HCT116 (cell line): ENCODE measurements at regions not wholly inside any gene's neighbourhood (a gene's known extent, or its start where the extent isn't known, plus 50 kb on each side); places are given as distances from the start of the nearest gene placed in this dataset.

Source experiments
- EZH2 ChIP-seq: fragments of 200-600 bp; sonication (generic); IDR thresholded peaks from 2 replicates; pipeline ENCODE4 v1.6.1; 2017; ENCODE audit warnings: antibody characterized with exemption, mixed run types
- EZH2phosphoT487 ChIP-seq: fragments of 200-600 bp; IDR thresholded peaks from 2 replicates; pipeline ENCODE4 v1.6.1; 2018; ENCODE audit warnings: antibody characterized with exemption, borderline replicate concordance
- FOSL1 ChIP-seq: IDR thresholded peaks from 2 replicates; pipeline ENCODE4 v1.6.1; 2012; ENCODE audit warnings: low read depth
- JUND ChIP-seq: IDR thresholded peaks from 2 replicates; pipeline ENCODE4 v1.6.1; 2012
- MAX ChIP-seq: IDR thresholded peaks from 2 replicates; pipeline ENCODE4 v1.6.1; 2012
- POLR2A ChIP-seq: IDR thresholded peaks from 2 replicates; pipeline ENCODE4 v1.7.0; 2011; ENCODE audit warnings: borderline replicate concordance; ENCODE audit not compliant: insufficient read depth, insufficient read length; ENCODE audit errors: extremely low read depth
- POLR2AphosphoS5 ChIP-seq: IDR thresholded peaks from 2 replicates; pipeline ENCODE4 v1.6.1; 2011; ENCODE audit warnings: mild to moderate bottlenecking, low read depth, low read length, moderate library complexity
- YY1 ChIP-seq: IDR thresholded peaks from 2 replicates; pipeline ENCODE4 v1.6.1; 2011; ENCODE audit warnings: low read length, low read depth, moderate library complexity, mild to moderate bottlenecking; ENCODE audit not compliant: insufficient replicate concordance; ENCODE audit errors: extremely low read depth
- ZNF274 ChIP-seq: fragments of 200-500 bp; sonication (Bioruptor generic); IDR thresholded peaks from 2 replicates; pipeline ENCODE4 v1.6.1; 2014; ENCODE audit warnings: mild to moderate bottlenecking, low read depth, low read length, inconsistent platforms
- TF ChIP-seq, protein P1 (sequence below), 3 experiments: fragments of 200-600 bp in 1 of 3; sonication (generic) in 1 of 3; IDR thresholded peaks in 2 of 3; conservative IDR thresholded peaks in 1 of 3; 2 replicates each; pipeline ENCODE4 v1.5.1; 2012 to 2017; ENCODE audit warnings: low read depth in 2 of 3, low read length in 2 of 3, antibody characterized with exemption in 1 of 3, borderline replicate concordance in 1 of 3, control low read depth in 1 of 3, mild to moderate bottlenecking in 1 of 3, mixed read lengths in 1 of 3, mixed run types in 1 of 3, moderate library complexity in 1 of 3; ENCODE audit not compliant: insufficient read depth in 1 of 3
- TF ChIP-seq, protein P2 (sequence below): IDR thresholded peaks from 2 replicates; pipeline ENCODE4 v1.6.1; 2011; ENCODE audit warnings: mild to moderate bottlenecking, low read length, moderate library complexity; ENCODE audit not compliant: insufficient replicate concordance; ENCODE audit errors: extremely low read depth

- TF ChIP-seq FOSL1 = no peak
- no peak for TF ChIP-seq EZH2
- TF ChIP-seq, protein P1, sequence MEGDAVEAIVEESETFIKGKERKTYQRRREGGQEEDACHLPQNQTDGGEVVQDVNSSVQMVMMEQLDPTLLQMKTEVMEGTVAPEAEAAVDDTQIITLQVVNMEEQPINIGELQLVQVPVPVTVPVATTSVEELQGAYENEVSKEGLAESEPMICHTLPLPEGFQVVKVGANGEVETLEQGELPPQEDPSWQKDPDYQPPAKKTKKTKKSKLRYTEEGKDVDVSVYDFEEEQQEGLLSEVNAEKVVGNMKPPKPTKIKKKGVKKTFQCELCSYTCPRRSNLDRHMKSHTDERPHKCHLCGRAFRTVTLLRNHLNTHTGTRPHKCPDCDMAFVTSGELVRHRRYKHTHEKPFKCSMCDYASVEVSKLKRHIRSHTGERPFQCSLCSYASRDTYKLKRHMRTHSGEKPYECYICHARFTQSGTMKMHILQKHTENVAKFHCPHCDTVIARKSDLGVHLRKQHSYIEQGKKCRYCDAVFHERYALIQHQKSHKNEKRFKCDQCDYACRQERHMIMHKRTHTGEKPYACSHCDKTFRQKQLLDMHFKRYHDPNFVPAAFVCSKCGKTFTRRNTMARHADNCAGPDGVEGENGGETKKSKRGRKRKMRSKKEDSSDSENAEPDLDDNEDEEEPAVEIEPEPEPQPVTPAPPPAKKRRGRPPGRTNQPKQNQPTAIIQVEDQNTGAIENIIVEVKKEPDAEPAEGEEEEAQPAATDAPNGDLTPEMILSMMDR (IDR thresholded peaks at IDR 0.05 in 2 of 3, conservative IDR thresholded peaks at IDR 0.05 in 1 of 3; ENCODE audit: borderline replicate concordance in 1 of 3, insufficient read depth in 1 of 3, low read depth in 2 of 3, low read length in 2 of 3) = no peak
- TF ChIP-seq POLR2AphosphoS5 = no peak
- TF ChIP-seq ZNF274 = no peak
- TF ChIP-seq POLR2A = no peak
- TF ChIP-seq JUND = no peak
- TF ChIP-seq MAX = no peak
- no peak for TF ChIP-seq EZH2phosphoT487
- no peak for TF ChIP-seq YY1
- TF ChIP-seq, protein P2, sequence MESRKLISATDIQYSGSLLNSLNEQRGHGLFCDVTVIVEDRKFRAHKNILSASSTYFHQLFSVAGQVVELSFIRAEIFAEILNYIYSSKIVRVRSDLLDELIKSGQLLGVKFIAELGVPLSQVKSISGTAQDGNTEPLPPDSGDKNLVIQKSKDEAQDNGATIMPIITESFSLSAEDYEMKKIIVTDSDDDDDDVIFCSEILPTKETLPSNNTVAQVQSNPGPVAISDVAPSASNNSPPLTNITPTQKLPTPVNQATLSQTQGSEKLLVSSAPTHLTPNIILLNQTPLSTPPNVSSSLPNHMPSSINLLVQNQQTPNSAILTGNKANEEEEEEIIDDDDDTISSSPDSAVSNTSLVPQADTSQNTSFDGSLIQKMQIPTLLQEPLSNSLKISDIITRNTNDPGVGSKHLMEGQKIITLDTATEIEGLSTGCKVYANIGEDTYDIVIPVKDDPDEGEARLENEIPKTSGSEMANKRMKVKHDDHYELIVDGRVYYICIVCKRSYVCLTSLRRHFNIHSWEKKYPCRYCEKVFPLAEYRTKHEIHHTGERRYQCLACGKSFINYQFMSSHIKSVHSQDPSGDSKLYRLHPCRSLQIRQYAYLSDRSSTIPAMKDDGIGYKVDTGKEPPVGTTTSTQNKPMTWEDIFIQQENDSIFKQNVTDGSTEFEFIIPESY = no peak
These were observed 531.6 kb downstream of the CAAP1 start for GRCh38 chr9:26361010-26361409.
